ENCODE measurements at regions not wholly inside any gene's neighbourhood (a gene's known extent, or its start where the extent isn't known, plus 50 kb on each side); places are given as distances from the start of the nearest gene placed in this dataset.

- TF ChIP-seq CTCF (conservative IDR thresholded peaks at IDR 0.05; ENCODE audit: low read depth, low read length) (no peak), MXI1 (IDR thresholded peaks at IDR 0.05; ENCODE audit: borderline replicate concordance, low read depth, low read length) (no peak), POLR2A (IDR thresholded peaks at IDR 0.05; ENCODE audit: low read depth, low read length) (no peak)
These were observed 320.8 kb upstream of the USP25 start for GRCh38 chr21:15409031-15409430.

All from IMR-90 (cell line).